ENCODE measurements at regions not wholly inside any gene's neighbourhood (a gene's known extent, or its start where the extent isn't known, plus 50 kb on each side); places are given as distances from the start of the nearest gene placed in this dataset.

DNA sequence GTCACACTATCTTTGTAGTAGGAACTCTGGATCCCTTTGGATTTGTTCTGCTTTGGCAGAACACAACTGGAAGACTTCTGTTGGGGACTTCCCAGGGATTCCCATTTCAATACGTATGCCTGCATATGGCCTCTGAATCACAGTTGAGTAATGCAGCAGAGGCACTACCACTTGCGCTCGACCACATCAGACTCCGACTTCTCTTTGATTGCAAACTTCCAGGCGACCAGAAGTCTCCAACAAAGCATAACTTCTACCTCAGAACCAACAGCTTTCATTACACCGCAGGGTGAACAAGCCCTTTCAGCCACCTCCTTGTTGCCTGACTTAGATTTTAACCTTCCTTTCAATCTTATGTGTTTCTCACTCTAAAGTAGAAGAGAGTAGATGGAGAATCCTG is 924.4 kb downstream of the IGSF11 start:
- TF ChIP-seq, protein P1, sequence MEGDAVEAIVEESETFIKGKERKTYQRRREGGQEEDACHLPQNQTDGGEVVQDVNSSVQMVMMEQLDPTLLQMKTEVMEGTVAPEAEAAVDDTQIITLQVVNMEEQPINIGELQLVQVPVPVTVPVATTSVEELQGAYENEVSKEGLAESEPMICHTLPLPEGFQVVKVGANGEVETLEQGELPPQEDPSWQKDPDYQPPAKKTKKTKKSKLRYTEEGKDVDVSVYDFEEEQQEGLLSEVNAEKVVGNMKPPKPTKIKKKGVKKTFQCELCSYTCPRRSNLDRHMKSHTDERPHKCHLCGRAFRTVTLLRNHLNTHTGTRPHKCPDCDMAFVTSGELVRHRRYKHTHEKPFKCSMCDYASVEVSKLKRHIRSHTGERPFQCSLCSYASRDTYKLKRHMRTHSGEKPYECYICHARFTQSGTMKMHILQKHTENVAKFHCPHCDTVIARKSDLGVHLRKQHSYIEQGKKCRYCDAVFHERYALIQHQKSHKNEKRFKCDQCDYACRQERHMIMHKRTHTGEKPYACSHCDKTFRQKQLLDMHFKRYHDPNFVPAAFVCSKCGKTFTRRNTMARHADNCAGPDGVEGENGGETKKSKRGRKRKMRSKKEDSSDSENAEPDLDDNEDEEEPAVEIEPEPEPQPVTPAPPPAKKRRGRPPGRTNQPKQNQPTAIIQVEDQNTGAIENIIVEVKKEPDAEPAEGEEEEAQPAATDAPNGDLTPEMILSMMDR (IDR thresholded peaks at IDR 0.05 in 4 of 5, conservative IDR thresholded peaks at IDR 0.05 in 1 of 5): no peak
- no peak for TF ChIP-seq POLR2A (IDR thresholded peaks at IDR 0.05)

Measured in gastrocnemius medialis (tissue), 4 donors.